ENCODE measurements at regions not wholly inside any gene's neighbourhood (a gene's known extent, or its start where the extent isn't known, plus 50 kb on each side); places are given as distances from the start of the nearest gene placed in this dataset.
"Not testable (repeated sequence)": the region's sequence is repeated elsewhere in the genome, so short reads cannot be mapped to it uniquely, and the experiment has no call there.

DNA sequence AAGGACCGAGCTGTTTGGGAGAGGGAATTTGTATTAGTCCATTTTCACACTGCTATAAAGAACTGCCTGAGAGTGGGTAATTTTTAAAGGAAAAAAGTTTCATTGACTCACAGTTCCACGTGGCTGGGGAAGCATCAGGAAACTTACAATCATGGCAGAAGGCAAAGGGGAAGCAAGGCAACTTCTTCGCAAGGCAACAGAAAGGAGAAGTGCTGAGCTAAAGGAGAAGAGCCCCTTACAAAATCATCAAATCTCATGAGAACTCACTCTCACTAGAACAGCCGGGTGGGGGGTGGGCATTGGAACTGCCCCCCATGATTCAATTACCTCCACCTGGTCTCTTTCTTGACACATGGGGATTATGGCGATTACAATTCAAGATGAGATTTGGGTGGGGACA, 121.8 kb upstream of the SLC13A1 start:
- DNase-seq, result not testable (repeated sequence)

DNA sequence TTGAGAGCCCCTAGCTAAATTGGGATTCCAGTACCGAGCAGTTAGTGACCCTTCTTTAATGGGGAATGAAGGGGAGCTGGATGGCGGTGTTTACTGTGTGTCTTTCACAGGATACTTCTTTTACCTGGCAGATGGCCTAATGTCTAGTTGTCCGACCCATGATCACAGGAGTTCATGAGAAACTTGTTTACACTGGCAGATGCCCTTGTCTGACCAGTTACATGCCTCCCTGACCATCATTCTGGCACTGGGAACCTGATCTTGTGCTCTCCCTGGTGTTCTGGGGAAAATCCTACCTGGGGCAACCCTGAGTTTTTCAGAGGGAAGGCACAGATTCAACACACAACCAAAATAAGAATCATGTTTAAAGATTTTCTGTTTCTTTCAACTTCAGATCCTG, 120.1 kb upstream of the SLC13A1 start:
- DNase-seq, result no peak

DNA sequence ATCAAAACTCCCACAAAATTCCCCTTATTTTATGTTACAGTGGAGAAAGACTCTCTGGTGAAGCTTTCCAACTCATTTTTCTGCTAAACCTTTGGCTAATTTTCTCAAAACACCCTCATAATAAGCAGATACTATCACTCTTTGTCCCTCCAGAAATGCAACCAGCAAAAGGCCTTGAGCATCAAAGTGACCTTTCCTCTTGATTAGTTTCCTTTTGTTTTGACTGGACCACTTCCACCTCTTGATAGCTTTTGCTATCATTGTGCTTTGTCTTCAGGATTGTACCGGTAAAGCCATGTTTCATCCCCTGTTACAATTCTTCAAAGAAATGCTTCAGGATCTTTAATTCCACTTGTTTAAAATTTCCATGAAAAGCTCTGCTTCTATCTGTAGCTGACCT, 115.1 kb upstream of the SLC13A1 start:
- DNase-seq, result no peak

GRCh38 chr7:123308254-123308951, 108.6 kb upstream of the SLC13A1 start:
- no peak for DNase-seq

GRCh38 chr7:123305840-123306375, 106.1 kb upstream of the SLC13A1 start:
- DNase-seq, result no peak

DNA sequence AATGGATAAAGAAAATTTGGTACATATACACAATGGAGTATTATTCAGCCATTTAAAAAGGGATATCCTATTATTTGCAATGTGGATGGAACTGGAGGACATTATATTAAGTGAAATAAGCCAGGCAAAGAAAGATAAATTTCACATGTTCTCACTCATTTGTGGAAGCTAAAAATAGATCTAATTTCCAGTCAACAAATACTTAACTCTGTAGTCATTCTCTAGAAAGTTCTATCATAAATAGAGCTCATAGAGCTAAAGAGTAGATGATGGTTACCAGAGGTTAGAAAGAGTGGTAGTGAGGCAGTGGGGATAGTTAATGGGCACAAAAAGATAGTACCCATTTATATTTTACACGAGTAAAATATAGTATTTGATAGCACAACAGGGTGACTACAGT, 104.2 kb upstream of the SLC13A1 start:
- no peak for DNase-seq

DNA sequence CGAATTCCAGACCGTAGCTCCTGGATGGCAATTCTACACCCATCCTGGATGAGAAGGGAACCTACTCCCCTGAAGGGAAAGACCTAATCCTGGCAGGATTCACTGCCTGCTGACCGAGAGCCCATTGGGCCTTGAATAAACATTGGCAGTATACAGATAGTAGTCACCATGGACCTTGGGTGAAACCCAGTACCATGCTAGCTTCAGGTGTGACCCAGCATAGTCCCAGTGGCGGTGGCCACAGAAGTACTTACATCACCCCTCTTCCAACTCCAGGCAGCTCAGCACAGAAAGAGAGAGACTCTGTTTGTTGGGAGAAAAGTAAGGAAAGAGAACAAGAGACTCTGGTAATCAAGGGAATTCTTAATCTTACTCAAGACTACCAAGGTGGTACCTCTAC, 97.2 kb upstream of the SLC13A1 start:
- DNase-seq, result no peak

DNA sequence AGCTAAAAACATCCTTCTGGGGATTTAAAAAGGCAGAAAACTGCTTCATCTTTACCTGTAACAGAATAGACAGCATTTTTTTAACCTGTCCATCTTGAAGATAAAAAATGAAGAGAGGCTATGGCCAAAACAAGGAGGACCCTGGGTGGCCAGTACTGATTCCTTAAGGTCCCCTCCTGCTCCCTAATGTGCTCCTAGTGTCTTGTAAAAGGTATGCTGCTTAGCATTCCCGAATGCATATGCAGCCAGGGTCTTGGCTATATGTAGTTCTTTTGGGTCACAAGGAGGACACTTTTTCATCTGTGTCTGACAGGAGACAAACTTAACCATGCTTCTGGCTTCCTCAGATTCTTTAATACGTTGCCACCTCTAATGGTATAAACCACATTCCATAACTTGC, 93.9 kb upstream of the SLC13A1 start:
- DNase-seq, result no peak

GRCh38 chr7:123292227-123292626, 92.5 kb upstream of the SLC13A1 start:
- DNase-seq, result no peak

GRCh38 chr7:123289200-123289599, 89.4 kb upstream of the SLC13A1 start:
- DNase-seq, result no peak

DNA sequence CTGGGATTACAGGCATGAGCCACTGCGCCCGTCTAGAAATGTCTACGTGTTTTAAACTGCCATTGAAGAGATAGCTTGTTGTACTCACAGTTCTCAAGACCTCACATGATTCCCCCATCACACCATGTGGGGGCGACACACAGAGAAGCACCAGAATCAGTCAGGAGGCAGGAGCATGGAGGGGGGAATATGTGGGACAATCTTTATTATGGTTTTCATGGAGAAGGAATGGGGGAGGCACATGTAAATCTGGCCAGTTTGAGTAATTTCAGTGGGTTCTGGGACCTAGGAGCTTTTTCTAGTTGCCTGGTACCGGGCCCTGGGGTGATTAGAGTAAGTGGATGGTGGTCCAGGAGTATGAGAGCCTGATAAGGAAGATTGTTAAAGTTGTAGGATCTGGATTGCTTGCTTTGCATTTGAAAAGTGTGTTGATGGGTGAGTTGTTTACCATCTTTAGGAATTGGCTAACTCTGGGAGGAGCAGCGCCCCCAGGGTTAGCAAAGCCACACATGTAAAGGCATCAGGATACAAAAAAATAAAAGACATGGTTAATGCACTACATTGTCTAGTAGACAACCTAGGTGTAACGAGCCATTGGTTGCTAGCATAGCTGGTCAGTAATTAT, 85.4 kb upstream of the SLC13A1 start:
- no peak for DNase-seq

GRCh38 chr7:123283373-123283772, 83.6 kb upstream of the SLC13A1 start:
- no peak for DNase-seq

DNA sequence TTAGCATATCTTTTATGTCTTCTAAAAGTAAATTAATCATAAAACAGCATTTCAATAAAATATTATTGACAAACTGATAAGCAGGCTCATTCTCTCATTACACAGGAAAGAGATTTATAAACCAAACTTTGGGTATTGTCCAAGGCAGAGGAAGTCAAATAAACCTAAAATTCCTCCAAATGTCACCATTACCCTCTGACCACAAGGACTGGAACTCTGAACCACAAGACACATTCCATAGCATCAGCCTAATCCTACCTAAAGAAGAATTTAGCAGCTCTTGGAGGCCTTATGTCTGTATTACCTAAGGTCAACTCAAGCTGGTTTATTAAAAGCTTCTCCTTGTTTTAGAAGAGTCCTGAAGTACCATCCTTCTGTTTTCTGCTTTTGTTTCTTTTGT, 82.4 kb upstream of the SLC13A1 start:
- DNase-seq, result no peak

GRCh38 chr7:123279949-123280348, 80.2 kb upstream of the SLC13A1 start:
- DNase-seq, result no peak

DNA sequence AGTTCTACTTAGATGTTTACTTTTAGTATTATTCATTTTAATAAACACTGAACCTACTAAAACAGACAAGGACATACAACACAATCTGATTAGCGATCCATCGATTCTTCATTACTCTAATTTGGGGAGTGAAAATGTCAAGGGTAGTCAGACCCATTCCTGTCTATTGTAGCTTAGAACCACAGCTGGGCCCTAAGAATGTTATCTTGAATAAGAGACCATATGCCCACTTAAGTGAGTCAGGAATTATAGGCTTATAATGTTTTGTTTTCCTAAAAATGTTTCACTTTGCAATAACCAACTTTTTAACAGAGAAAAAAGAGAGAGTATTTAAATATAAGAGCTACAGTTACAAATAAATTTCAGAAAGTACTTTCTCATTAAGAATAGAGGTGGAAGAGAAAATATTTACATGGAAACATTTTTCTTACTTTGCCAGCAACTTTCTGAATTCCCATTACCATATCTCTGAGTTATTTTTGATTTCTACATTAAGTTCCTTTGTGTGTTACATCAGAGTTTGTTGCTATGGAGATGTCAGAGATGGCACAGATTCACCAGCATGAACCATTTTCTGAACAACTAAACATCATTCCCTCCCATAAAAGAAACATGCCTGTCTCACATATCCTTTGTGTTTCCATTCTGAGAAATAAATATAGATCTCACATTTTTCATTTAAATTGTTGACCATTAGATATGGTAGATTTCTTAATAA, 75.4 kb upstream of the SLC13A1 start:
- DNase-seq, result no peak

- no peak for DNase-seq
Measured at GRCh38 chr7:123273185-123273584, 73.4 kb upstream of the SLC13A1 start.

- no peak for DNase-seq
Measured at GRCh38 chr7:123271856-123272255, 72.1 kb upstream of the SLC13A1 start.

- DNase-seq, result no peak
Measured at GRCh38 chr7:123271231-123271630, 71.5 kb upstream of the SLC13A1 start.

DNA sequence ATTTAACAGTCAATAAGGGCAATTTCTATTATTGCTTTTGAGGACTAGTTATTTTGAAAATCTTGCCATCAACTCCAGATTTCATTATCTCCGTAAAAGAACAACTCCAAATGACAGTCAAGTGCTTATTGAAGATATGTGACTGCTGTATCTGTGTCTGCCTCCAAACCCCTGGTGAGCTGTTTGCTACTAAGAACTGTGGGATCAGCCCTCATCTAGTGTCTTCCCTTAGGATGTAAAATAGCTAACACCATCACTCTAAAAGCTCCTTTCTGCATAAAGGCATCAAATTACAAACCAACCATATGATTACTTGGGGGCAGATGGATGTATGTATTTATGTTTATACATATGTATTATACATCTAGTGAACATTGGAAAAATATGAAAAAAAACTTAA, 70.8 kb upstream of the SLC13A1 start:
- DNase-seq, result no peak

GRCh38 chr7:123265853-123266252, 66.1 kb upstream of the SLC13A1 start:
- DNase-seq, result no peak

DNA sequence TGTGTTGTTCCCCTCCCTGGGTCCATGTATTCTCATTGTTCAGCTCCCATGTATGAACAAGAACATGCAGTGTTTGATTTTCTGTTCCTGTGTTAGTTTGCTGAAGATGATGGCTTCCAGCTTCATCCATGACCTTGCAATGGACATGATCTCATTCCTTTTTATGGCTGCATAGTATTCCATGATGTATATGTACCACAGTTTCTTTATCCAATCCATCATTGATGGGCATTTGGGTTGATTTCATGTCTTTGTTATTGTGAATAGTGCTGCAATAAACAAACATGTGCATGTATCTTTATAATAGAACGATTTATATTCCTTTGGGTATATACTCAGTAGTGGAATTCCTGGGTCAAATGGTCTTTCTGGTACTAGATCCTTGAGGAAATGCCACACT, 65.1 kb upstream of the SLC13A1 start:
- DNase-seq, result not testable (repeated sequence)

DNA sequence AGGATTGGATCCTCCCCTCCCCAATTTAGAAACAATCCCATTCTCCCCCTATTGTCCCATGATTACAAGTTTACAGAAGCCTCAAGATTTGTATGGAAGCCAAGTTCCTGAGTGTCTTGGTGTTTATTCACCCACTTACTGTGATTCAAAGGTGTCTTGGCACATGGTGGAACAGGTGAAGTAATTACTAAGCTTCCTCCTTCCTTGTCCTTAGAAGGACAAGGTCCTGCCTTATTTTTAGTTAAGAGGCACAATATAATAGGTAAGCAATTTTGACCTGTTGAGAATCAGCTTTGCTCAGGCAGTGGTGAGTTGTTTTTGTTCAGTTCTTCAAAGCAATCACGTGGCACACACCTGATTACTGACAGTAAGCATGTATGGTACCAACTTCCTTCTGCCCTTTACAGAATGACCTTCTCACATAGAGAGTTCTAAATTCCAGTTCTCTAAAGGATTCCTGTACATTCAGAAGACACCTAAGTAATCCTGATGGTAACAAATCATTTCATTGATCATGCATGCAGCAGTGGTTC, 60.7 kb upstream of the SLC13A1 start:
- DNase-seq, result no peak

GRCh38 chr7:123259759-123260158, 60.0 kb upstream of the SLC13A1 start:
- DNase-seq, result no peak
